Eye (tissue), 1 donor: ENCODE measurements at regions not wholly inside any gene's neighbourhood (a gene's known extent, or its start where the extent isn't known, plus 50 kb on each side); places are given as distances from the start of the nearest gene placed in this dataset.

Source experiments
- DNase-seq: peaks from one replicate; pipeline ENCODE4 v3.0.0-alpha.2; 2015

DNA sequence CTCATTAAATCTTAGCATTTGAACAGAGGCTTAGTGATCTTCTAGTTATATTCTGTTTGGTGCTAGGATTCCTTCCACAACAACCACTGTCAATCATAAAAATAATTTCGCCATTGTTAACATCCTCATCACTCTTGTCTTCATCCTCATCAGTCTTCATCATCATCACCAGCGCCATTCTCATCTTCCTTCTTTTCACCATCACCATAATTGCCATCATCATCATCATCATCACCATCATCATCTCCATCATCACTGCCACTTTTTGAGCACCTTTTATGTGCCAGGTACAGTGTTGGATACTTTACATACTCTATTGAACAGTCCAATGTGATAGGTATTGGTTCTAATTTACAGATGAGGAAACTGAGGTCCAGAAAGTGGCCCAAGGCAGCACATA is 245.7 kb downstream of the PTPRU start:
- DNase-seq: no peak

DNA sequence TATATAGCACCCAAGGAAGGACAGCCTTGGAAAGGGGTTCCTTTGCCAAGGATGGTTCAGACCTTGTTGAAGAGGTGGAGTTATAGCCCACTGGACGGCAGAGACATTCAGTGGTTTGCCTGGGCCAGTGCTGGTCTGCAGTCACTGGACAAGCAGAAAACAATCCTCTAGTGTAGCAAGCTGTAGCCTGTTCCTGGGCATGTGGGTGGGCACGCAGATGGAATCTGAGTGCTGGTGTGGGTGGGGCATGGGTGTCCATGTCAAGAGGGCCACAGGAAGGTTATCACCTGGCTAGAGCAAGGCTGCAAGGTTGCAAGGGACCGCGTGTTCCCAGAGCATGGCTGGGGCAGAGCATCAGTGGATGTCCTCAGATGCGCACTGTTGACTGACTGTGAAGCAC is 244.7 kb downstream of the PTPRU start:
- DNase-seq: no peak

DNA sequence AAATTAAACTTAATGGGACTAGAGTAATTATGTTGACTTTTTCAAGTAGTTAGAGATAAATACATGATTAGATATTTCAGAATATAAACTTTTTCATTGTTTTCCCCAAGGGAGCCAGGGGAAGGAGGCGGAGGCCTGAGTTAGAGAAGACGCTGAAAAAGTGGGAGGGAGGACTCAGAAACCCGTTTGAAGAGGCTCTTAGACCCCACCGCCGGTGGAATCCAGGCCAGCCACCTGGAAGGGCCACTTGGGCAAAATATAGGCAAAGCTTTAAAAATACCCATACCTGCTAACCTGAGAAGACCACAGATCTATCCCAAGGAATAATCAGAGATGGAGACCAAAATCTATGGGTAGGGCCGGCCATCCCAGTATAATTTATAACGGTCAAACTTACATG is 242.6 kb downstream of the PTPRU start:
- no peak for DNase-seq

DNA sequence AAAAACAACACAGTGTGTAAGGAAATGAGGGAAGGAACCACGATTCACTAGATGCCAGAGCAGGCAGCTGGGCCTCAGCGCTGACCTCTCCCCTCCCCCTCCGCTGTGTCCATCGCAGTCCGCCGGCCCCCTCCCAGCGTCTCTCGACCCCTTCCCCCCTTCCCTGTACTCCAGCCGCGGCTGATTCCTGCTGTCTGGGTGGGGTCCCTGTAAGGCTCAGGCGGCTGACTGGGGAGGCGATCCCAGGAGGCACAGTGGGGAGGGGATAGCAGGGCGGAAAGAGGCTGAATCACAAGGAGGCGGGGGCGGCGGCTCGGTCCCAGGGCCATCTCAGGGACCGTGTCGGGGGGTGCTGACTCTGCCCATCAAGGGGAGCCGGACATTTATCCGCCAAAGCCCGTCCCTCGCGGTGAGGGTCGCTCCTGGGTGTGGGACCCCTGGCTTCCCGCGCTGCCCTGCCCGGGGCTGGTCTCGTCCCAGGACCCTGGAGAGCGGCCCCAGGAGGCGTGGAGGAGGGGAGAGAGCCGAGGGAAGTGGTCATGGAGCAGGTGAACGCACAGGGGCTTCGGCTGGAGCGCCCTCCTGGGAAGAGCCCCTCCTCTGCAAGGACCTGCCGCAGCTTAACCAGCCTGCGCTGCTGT is 241.9 kb downstream of the PTPRU start:
- DNase-seq: peak; percentile 53

DNA sequence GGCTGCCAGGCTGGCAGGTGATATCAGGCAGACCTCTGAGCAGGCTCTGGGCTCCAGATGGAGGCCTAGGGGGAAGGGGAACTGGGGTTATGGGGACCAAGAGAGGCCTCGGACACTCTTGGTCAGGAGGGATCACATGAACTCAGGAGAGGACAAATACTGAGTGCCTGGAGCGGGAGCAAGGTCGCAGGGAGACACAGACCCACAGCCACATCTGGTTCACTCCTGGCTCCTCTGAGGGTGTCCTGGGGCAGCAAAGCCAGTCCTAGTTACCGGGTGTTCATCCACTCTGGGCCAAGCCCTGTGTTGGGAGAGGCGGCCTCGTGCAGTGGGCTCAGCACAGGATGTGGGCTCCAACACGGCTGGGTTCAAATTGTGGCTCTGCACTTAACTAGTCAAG is 239.0 kb downstream of the PTPRU start:
- no peak for DNase-seq

DNA sequence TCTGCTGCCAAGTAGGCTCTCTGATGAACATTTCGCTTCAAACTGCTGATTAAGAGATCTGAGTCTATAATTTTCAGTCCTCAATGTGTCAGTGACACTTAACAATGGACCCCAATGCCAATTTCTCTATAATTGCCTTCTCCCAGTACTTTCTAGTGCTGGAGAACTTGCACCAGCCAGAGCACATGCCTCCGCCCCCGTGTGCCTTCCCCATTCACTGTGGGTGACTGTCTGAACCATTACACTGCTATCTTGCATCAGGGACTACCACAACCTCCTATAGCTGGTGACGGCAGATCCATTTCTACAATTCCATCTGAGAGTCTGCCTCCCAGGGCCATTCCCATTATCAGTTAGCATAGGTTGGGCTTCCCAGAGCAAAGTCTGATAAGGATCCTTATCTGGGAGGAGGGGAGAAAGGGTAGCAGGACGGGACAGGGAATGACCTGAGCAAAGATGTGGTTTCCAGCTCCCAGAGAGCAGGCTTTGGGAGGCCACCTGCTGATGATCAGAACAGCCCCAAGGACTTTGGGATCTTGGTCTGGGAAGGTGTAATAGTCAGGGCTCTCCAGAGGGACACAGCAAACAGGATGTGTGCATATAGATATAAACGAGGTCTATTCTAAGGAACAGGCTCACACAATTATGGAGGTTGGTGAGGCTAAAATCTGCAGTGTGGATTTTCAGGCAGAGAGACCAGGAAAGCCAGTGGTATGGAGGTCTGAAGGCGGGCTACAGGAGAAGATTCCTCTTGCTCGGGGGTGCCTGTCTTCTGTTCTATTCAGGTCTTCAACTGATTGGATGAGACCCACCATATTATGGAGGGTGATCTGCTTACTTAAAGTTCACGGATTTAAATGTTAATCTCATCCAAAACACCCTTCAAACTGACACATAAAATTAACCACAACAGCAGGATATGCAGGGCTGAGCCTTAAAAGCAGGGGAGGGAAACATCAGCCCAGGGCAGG is 238.2 kb downstream of the PTPRU start:
- DNase-seq: no peak

DNA sequence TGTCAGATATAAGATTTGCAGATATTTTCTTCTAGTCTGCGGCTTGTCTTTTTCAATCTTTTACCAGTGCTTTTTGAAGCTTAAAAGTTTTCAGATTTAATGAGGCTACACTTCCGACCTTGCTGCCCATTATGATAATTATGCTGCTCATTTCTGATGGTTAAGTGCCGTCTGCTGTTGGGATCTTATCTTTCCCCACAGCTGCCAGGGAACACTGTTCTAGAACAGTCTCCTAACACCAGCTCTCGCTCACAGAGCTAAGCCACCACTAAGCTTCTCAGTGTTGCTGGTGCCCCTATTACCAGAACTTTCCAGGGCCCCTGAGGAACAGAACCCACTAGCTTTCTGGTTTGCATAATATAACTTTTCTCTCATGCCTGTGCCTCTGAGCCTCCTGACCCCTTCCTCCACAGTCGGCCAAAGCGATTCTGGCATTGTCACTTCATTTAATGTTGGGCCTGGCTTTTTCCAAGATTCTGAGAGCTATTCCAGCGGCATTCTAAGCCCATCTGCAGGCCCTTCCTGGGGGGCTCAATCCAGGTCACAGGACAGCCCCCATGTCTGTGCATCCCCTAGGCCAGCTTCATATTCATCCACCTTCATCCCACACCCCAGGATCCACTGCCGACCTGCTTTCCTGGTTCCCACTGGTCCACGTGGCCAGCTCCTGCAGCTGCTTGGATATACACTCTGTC is 237.0 kb downstream of the PTPRU start:
- peak; percentile 92 for DNase-seq

DNA sequence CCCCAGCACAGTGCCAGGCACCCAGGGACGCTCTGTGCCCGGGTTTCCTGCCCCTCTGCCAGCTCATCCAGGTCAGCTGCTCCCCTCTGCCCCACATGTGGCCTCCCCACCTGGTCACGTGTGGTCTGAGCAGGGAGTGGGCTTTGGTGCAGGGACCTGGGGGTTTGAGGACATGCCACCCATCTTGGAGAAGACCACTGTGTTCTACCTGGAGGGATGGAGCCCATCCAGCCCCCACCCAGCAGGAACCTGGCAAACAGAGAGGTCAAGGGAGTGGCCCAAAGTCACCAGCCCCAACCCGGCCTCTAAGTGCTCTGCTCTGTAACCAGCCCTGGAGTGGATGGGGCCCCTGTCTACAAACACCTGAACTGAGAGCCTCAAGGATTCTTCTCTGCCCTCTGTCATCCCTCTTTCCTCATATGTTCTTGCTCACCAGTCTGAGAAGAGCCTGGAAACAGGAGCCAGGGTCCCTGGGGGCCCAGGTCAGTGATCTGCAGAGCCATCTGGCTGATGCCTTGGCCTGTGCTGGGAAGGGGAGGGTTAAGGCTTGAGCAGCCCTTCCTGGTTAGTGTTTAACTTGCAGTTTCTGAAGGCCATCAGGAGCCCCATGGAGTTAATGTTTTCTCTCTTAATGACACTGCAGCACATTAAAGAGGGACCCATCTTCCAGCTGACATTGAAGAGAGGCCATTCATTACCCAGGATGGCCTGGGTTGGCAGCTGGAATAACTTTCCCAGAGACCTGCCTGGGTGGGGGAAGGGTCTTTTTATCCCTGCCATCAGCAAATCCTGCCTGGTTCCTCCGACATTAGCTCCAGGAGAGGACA is 235.4 kb downstream of the PTPRU start:
- peak; percentile 87 for DNase-seq

DNA sequence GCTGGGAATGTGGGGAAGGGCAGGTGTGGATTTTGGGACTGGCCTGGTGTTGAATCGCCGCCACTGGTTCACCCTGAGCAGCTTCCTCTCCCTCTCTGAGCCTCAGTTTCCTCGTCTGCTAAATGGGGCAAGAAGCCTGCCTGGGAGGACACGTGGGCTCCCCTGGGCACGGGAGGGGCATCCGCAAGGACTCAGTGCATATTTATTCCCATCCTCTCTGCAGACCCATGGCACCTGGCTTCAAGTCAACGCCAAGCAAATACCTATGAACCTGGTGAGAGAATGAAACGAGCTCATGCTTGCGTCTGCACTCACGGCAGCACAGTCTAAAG is 234.4 kb downstream of the PTPRU start:
- DNase-seq: no peak

DNA sequence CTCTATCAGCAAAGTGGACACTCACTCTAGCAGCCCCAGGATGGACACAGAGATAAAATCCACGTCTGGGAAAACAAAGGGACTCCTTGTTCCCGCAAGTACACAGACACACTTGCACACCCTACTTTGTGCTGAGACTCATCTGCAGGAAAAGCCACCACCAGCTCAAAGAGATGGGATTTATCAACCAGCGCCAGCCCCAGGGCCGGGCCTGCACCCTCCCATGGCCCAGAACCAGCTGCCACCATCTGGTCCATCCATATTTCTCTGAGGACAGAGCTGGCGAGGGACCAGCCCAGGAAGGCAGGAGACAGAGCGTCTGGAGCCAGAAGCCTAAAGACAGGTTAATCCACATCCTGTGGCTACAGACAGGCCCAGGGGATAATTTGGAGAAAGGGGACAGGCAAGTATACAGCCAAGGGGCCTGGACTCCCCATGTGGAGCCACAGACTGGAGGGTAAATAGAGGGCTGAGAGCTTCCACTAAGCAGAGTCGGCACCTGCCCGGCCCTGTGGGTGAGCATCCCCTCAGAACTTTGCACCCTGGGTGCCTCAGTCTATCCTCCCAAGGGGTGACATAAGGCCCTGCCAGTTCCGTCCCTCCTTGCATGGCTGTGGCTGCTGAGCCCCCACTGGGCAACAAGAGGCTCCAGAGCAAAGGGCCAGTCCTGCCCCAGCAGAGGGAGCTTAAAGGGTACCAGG is 233.9 kb downstream of the PTPRU start:
- no peak for DNase-seq

DNA sequence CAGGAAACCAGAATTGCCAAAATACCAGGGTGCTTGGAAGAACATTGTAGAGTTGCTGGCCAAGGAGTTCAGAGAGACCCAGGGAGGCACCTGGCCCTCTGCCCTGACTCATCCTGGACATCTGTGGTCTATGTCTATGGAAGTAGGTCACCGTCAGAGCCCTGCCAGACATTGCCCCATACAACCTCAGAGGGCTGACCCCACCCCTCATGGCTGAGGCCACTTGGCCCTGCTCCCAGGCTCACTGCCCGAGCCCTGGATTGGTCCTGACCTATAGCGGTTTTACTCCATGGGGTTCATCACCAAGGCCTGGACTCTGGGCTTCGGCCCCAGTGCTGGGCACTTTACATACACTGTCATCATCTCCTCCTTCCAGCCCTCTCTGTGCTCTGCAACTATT is 233.1 kb downstream of the PTPRU start:
- no peak for DNase-seq

DNA sequence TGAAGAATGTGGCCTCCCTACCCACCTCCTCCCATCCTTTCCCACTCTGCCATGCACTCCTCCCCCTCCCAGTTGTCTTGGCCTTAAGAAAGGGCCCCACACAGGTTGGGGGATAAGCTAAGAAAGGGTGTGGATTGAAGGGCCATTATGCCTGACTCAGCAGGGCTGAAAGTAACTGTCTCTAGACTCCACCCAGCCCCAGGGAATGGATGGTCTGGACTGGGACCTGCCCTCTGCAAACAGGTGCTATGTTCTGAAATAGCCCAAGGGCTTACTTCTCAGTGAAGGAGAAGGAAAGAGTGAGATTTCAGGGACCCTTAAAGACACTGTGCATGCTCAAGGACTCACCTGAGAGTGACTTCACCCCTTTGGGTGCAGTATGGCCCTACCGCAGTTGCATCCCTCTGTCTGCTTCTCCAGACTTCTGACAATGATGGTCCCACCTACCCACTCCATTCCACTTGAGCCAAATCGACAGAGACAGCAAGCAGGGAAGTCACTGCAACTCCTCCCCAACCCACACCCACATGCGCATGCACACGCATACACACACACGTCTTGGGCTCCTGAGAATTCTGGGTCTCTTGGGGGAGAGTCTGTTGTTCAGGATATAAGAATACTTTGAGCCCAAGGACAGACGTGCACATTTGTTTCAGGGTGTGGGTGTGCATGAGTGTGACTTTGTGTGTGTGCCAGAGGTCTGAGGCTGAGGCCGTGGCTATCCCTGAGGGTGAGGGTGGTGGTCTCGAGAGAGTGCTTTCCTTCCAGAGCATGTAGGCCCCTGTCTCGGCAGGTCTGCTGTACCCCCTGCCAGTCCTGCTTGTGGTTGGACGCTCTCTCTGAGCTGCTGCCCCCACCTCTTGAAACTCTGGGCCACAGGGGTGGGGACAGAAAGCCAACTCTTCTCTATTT is 231.9 kb downstream of the PTPRU start:
- no peak for DNase-seq

DNA sequence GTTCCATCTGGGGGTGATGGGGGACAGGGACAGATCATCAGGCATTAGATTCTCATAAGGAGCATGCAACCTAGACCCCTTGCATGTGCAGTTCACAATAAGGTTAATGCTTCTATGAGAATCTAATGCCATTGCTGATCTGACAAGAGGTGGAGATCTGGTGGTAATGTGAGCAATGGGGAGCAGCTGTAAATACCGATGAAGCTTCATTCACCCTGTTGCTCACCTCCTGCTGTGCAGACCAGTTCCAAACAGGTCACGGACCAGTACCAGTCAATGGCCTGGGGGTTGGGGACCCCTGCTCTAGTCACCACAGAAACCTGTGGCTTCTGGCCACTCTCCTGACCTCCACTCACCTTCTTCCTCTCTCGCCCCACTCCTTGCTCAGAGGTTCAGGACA is 229.9 kb downstream of the PTPRU start:
- DNase-seq: no peak

DNA sequence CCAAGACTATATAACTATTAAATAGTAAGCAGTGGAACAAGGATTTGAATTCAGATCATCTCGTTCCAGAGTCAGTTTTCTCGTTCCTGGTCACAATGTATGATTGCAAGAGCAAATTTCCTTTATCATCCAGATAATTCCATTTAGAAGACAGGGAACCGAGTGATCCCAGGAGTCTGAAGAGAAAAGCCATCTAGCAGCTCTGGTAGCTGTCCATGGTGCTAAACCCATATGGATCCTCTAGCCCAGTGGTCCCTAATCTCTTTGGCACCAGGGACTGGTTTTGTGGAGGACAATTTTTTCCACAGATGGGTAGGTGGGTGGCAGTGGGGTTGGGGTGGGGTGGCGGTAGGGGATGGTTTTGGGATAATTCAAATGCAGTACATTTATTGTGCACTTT is 229.4 kb downstream of the PTPRU start:
- no peak for DNase-seq

DNA sequence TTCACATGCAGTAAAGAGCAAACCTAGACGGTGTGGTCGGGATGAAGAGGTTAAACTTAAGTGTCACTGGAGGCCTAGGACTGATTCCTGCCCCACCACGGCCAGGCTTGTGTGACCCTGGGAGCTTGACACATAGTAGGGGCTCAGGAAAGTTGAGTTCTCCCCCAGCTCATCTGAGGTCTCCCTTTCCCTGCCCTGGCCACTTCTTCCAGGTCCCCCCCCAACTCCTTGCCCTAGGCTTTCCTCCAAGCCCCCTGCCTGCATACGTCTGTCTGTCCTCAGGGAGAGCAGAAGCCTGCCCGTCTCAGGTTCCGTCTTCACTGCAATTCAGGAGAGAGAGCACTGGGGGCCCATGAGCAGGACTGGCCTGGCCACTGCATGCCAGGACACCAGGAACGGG is 225.8 kb downstream of the PTPRU start:
- no peak for DNase-seq

DNA sequence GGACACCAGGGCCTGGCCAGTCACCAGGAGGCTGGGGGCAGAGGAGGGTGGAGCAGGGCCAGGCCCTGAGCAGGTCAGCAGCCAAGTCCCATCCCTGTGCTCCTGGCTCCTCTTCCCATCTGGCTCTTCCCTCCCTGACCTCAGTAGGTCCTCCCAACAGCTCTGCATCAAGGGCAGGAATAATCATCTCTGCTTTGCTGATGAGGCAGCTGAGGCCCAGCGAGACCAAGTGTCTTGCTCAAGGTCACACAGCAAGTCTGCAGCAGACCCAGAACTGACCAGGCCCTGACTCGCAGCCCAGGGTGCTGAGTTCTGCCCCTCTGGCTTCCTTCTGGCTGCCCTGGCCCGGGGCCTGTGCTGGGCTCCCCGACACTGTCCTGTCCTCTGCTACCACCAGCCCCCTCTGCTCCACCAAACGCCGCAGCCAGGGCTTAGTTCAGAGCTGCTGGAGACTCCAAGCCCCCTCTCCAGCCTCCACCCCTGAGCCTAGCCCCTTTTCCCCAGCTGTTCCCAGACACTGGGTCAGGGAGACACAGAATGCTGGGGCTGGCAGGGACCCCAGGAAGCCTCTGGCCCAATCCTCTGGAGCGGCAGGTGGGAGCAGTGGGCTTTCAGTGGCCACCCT is 224.9 kb downstream of the PTPRU start:
- no peak for DNase-seq

DNA sequence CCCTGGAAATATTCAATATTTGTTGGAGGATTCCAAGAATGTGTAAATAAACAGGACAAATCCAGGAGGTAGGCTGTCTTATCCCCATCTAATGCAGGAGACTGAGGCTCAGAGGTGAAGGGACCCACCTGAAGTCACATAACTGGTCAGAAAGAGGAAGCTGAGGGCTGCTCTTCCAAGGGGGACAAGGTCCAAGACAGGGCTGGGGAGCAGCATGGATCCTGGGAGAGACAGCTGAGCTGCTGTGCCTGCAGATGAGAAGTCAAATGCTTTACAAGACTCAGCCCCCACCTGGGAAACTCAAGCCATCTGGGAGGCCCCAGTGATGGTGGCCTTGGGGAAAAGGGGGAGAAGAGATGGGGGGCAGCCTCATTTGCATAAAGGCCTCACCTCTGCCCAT is 224.4 kb downstream of the PTPRU start:
- DNase-seq: no peak

DNA sequence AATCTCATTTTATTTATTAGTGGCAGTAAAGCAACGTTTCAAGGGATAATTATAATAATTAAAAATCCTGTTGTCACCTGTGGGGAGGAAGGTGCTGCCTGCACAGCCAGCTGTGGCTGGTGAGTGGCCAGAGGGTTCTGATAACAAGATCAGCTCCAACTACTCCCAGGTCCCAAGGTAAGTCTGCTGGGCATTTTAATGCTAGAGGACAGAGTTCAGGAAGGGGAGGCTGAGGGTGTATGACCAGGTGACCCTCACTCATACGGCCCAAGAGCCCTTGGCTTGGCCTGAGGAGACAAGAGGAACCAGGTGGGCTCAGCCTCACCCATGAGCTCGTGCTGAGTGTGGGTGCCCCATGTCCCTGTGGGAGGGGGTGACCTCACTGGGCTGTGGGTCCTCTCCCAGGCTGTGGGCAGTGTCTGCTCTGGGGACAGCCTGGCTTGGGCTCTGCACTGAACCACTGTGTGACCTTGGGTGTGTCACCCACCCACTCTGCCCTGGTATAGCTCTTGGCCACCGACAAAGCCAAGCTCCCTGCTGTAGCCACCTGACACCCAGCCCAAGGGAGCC is 223.8 kb downstream of the PTPRU start:
- DNase-seq: no peak

DNA sequence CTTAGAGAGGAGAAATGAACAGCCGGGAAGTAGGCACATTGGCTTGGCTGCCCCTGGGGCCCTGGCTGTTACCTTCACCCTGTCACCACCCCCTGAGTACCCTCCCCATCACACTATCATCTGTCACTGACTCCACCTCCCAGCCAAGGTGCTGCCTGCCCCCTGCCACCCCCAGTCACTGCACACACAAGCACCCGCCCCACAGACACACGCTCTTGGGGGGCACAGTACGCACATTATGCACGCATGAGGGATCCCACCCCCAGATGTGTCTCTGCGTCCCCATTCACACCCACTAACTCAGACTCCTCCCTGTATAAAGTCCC is 223.3 kb downstream of the PTPRU start:
- DNase-seq: no peak
